ENCODE measurements at regions not wholly inside any gene's neighbourhood (a gene's known extent, or its start where the extent isn't known, plus 50 kb on each side); places are given as distances from the start of the nearest gene placed in this dataset.

GRCh38 chr2:183487326-183487725 is 363.1 kb downstream of the NUP35 start:
- ATAC-seq (no peak), DNase-seq (no peak)
- Histone ChIP-seq H3K4me2 (ENCODE audit: low read length) (no peak overlapping the region), H3K4me3 (ENCODE audit: low read length) (no peak overlapping the region), H3K4me1 (ENCODE audit: insufficient read depth, low read length) (no peaks in the 10 kb centered on the region), H3K79me2 (ENCODE audit: low read length) (no peaks in the 10 kb centered on the region), H3K9ac (ENCODE audit: low read length) (no peak overlapping the region), H3F3A (ENCODE audit: low read length, unreplicated experiment) (no peaks in the 10 kb centered on the region), H4K20me1 (ENCODE audit: low read length) (no peaks in the 10 kb centered on the region), H3K9me3 (ENCODE audit: low read length) (no peaks in the 10 kb centered on the region), H3K27ac (ENCODE audit: low read length) (no peak overlapping the region), H3K27me3 (ENCODE audit: low read length) (no peaks in the 10 kb centered on the region), H3K36me3 (ENCODE audit: low read depth, low read length) (no peaks in the 10 kb centered on the region), H2AFZ (ENCODE audit: low read length) (no peak overlapping the region), H3K9me2 (replicated peaks; ENCODE audit: low read length) (no peaks in the 10 kb centered on the region)
- ChIA-PET POLR2A (ENCODE audit: unreplicated experiment) (no interaction called here), CTCF (no interaction called here)
- BruUV-seq (replicated peaks) = no TSS peak
- intact Hi-C loops (cut with micrococcal nuclease) = no loop called here
- TF ChIP-seq EZH2 (IDR thresholded peaks at IDR 0.05; ENCODE audit: low read length, unreplicated experiment) = no peak
- no peak for TF ChIP-seq CTCF (conservative IDR thresholded peaks at IDR 0.05; ENCODE audit: low read depth, low read length)
- TF ChIP-seq EZH2phosphoT487 (IDR thresholded peaks at IDR 0.05; ENCODE audit: borderline replicate concordance, low read length) = no peak

GRCh38 chr2:183488421-183488820 is 364.2 kb downstream of the NUP35 start:
- intact Hi-C loops (cut with micrococcal nuclease) = no loop called here
- H3K9me3 ChIP-seq (ENCODE audit: low read length) = no peaks in the 10 kb centered on the region
- no peak overlapping the region for H3K9ac ChIP-seq (ENCODE audit: low read length)
- POLR2A ChIA-PET (ENCODE audit: unreplicated experiment) = no interaction called here
- H2AFZ ChIP-seq (ENCODE audit: low read length) = no peak overlapping the region
- CTCF ChIA-PET = no interaction called here
- no peaks in the 10 kb centered on the region for H4K20me1 ChIP-seq (ENCODE audit: low read length)
- H3K4me3 ChIP-seq (ENCODE audit: low read length) = no peak overlapping the region
- no peaks in the 10 kb centered on the region for H3F3A ChIP-seq (ENCODE audit: low read length, unreplicated experiment)
- no peaks in the 10 kb centered on the region for H3K9me2 ChIP-seq (replicated peaks; ENCODE audit: low read length)
- DNase-seq (no peak), ATAC-seq (no peak)
- no peaks in the 10 kb centered on the region for H3K27me3 ChIP-seq (ENCODE audit: low read length)
- no peak overlapping the region for H3K4me2 ChIP-seq (ENCODE audit: low read length)
- H3K36me3 ChIP-seq (ENCODE audit: low read depth, low read length) = no peaks in the 10 kb centered on the region
- no peaks in the 10 kb centered on the region for H3K4me1 ChIP-seq (ENCODE audit: insufficient read depth, low read length)
- no TSS peak for BruUV-seq (replicated peaks)
- TF ChIP-seq EZH2phosphoT487 (IDR thresholded peaks at IDR 0.05; ENCODE audit: borderline replicate concordance, low read length) (no peak), EZH2 (IDR thresholded peaks at IDR 0.05; ENCODE audit: low read length, unreplicated experiment) (no peak), CTCF (conservative IDR thresholded peaks at IDR 0.05; ENCODE audit: low read depth, low read length) (no peak)
- H3K79me2 ChIP-seq (ENCODE audit: low read length) = no peaks in the 10 kb centered on the region
- no peak overlapping the region for H3K27ac ChIP-seq (ENCODE audit: low read length)

GRCh38 chr2:183490489-183490888 is 366.2 kb downstream of the NUP35 start:
- Histone ChIP-seq H3K27me3 (ENCODE audit: low read length) (no peaks in the 10 kb centered on the region), H3K9me2 (replicated peaks; ENCODE audit: low read length) (no peaks in the 10 kb centered on the region), H2AFZ (ENCODE audit: low read length) (no peak overlapping the region), H3K4me1 (ENCODE audit: insufficient read depth, low read length) (no peaks in the 10 kb centered on the region), H3K4me2 (ENCODE audit: low read length) (no peak overlapping the region), H3K4me3 (ENCODE audit: low read length) (no peak overlapping the region), H3F3A (ENCODE audit: low read length, unreplicated experiment) (no peaks in the 10 kb centered on the region), H3K79me2 (ENCODE audit: low read length) (no peaks in the 10 kb centered on the region), H3K27ac (ENCODE audit: low read length) (no peak overlapping the region), H3K36me3 (ENCODE audit: low read depth, low read length) (no peaks in the 10 kb centered on the region), H3K9me3 (ENCODE audit: low read length) (no peaks in the 10 kb centered on the region), H3K9ac (ENCODE audit: low read length) (no peak overlapping the region), H4K20me1 (ENCODE audit: low read length) (no peaks in the 10 kb centered on the region)
- DNase-seq = no peak
- CTCF ChIA-PET = no interaction called here
- intact Hi-C loops (cut with micrococcal nuclease) = no loop called here
- POLR2A ChIA-PET (ENCODE audit: unreplicated experiment) = no interaction called here
- no peak for ATAC-seq
- BruUV-seq (replicated peaks) = no TSS peak
- TF ChIP-seq CTCF (conservative IDR thresholded peaks at IDR 0.05; ENCODE audit: low read depth, low read length) (no peak), EZH2 (IDR thresholded peaks at IDR 0.05; ENCODE audit: low read length, unreplicated experiment) (no peak), EZH2phosphoT487 (IDR thresholded peaks at IDR 0.05; ENCODE audit: borderline replicate concordance, low read length) (no peak)
